ENCODE measurements at regions not wholly inside any gene's neighbourhood (a gene's known extent, or its start where the extent isn't known, plus 50 kb on each side); places are given as distances from the start of the nearest gene placed in this dataset.
"Not testable (repeated sequence)": the region's sequence is repeated elsewhere in the genome, so short reads cannot be mapped to it uniquely, and the experiment has no call there.

DNA sequence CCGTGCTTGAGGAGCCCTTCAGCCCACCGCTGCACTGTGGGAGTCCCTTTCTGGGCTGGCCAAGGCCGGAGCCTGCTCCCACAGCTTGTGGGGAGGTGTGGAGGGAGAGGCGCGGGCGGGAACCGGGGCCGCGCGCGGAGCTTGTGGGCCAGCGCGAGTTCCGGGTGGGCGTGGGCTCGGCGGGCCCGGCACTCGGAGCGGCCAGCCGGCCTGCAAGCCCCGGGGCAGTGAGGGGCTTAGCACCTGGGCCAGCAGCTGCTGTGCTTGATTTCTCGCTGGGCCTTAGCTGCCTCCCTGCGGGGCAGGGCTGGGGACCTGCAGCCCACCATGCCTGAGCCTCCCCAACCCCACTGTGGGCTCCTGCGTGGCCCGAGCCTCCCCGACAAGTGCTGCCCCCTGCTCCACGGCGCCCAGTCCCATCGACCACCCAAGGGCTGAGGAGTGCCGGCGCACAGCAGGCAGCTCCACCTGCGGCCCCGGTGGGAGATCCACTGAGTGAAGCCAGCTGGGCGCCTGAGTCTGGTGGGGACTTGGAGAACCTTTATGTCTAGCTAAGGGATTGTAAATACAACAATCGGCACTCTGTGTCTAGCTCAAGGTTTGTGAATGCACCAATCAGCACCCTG, 79.0 kb upstream of the KCNAB1 start:
- TF ChIP-seq CTCF, POLR2A (IDR thresholded peaks at IDR 0.05): not testable (repeated sequence)
